ENCODE measurements at regions not wholly inside any gene's neighbourhood (a gene's known extent, or its start where the extent isn't known, plus 50 kb on each side); places are given as distances from the start of the nearest gene placed in this dataset.

GRCh38 chr13:81139987-81140386, 799.1 kb upstream of the SPRY2 start:
- intact Hi-C loops (cut with micrococcal nuclease): no loop called here
- no CpG with 5 or more reads among the region's 4 CpGs for WGBS (ENCODE audit: insufficient coverage)

GRCh38 chr13:81138353-81138980, 797.5 kb upstream of the SPRY2 start:
- Mint-ChIP-seq H3K4me1 (no peaks in the 10 kb centered on the region), H3K27me3 (ENCODE audit: low read depth in 3 of 3) (peaks cover 0 to 2% (median 0%) of the 10 kb centered on the region in 3 donors), H3K36me3 (no peaks in the 10 kb centered on the region), H3K9me3 (peaks cover 0 to 8% (median 3%) of the 10 kb centered on the region in 7 donors), H3K4me3 (no peak overlapping the region), H3K27ac (no peak overlapping the region)
- Histone ChIP-seq H3K79me2 (ENCODE audit: insufficient read depth, low read length) (no peaks in the 10 kb centered on the region), H3K27ac (ENCODE audit: low read depth in 1 of 2, low read length in 2 of 2) (no peak overlapping the region), H3K9ac (ENCODE audit: insufficient read depth, low read length, poor library complexity, severe bottlenecking) (no peak overlapping the region), H2AFZ (ENCODE audit: insufficient read depth, low read depth, low read length, poor library complexity, severe bottlenecking) (no peak overlapping the region), H3K4me3 (replicated peaks in 1 of 3; ENCODE audit: low read depth in 2 of 3, low read length in 3 of 3) (no peak overlapping the region), H3K9me3 (replicated peaks in 1 of 2; ENCODE audit: control insufficient read depth in 1 of 2, insufficient read depth in 1 of 2, low read length in 2 of 2) (peaks cover 0 to 3% of the 10 kb centered on the region in 2 donors), H4K20me1 (ENCODE audit: insufficient read depth, low read length) (no peaks in the 10 kb centered on the region), H3K4me2 (replicated peaks; ENCODE audit: extremely low read depth, low read length, poor library complexity, severe bottlenecking) (no peak overlapping the region), H3K4me1 (ENCODE audit: control insufficient read depth in 1 of 2, insufficient read depth in 2 of 2, low read length in 2 of 2) (no peaks in the 10 kb centered on the region), H3K36me3 (replicated peaks in 1 of 2; ENCODE audit: control insufficient read depth in 1 of 2, insufficient read depth in 2 of 2, low read length in 2 of 2) (no peaks in the 10 kb centered on the region), H3K27me3 (ENCODE audit: control insufficient read depth in 2 of 2, insufficient read depth in 2 of 2, low read length in 2 of 2) (no peaks in the 10 kb centered on the region)
- no peak for TF ChIP-seq CTCF (IDR thresholded peaks at IDR 0.05)
- DNase-seq: no peak
- intact Hi-C loops (cut with micrococcal nuclease): no loop called here
- WGBS (ENCODE audit: insufficient coverage): 94% methylated on average over 2 of the region's 8 CpGs

More at GRCh38 chr13:81139987-81140386, 799.1 kb upstream of the SPRY2 start:
- no peak for TF ChIP-seq CTCF (IDR thresholded peaks at IDR 0.05)
- Histone ChIP-seq H3K4me1 (ENCODE audit: control insufficient read depth in 1 of 2, insufficient read depth in 2 of 2, low read length in 2 of 2) (no peaks in the 10 kb centered on the region), H3K4me2 (replicated peaks; ENCODE audit: extremely low read depth, low read length, poor library complexity, severe bottlenecking) (no peak overlapping the region), H3K27me3 (ENCODE audit: control insufficient read depth in 2 of 2, insufficient read depth in 2 of 2, low read length in 2 of 2) (no peaks in the 10 kb centered on the region), H3K9me3 (replicated peaks in 1 of 2; ENCODE audit: control insufficient read depth in 1 of 2, insufficient read depth in 1 of 2, low read length in 2 of 2) (peaks cover 0 to 3% of the 10 kb centered on the region in 2 donors), H2AFZ (ENCODE audit: insufficient read depth, low read depth, low read length, poor library complexity, severe bottlenecking) (no peak overlapping the region), H3K79me2 (ENCODE audit: insufficient read depth, low read length) (no peaks in the 10 kb centered on the region), H3K4me3 (replicated peaks in 1 of 3; ENCODE audit: low read depth in 2 of 3, low read length in 3 of 3) (no peak overlapping the region), H3K9ac (ENCODE audit: insufficient read depth, low read length, poor library complexity, severe bottlenecking) (no peak overlapping the region), H4K20me1 (ENCODE audit: insufficient read depth, low read length) (no peaks in the 10 kb centered on the region), H3K36me3 (replicated peaks in 1 of 2; ENCODE audit: control insufficient read depth in 1 of 2, insufficient read depth in 2 of 2, low read length in 2 of 2) (no peaks in the 10 kb centered on the region), H3K27ac (ENCODE audit: low read depth in 1 of 2, low read length in 2 of 2) (no peak overlapping the region)
- no peak overlapping the region for H3K27ac Mint-ChIP-seq
- no peaks in the 10 kb centered on the region for H3K36me3 Mint-ChIP-seq
- no peaks in the 10 kb centered on the region for H3K4me1 Mint-ChIP-seq
- peaks cover 0 to 8% (median 3%) of the 10 kb centered on the region in 7 donors for H3K9me3 Mint-ChIP-seq
- no peak for DNase-seq
- no peak overlapping the region for H3K4me3 Mint-ChIP-seq
- peaks cover 0 to 2% (median 0%) of the 10 kb centered on the region in 3 donors for H3K27me3 Mint-ChIP-seq (ENCODE audit: low read depth in 3 of 3)

Measured in CD14-positive monocyte (primary cell).